ENCODE measurements at regions not wholly inside any gene's neighbourhood (a gene's known extent, or its start where the extent isn't known, plus 50 kb on each side); places are given as distances from the start of the nearest gene placed in this dataset.

GRCh38 chr22:22776121-22776520 lies 111.5 kb upstream of the IGLL5 start:
- Histone ChIP-seq H3K9me3 (ENCODE audit: severe bottlenecking) (no peaks in the 10 kb centered on the region), H3K27ac (no peak overlapping the region), H3K27me3 (ENCODE audit: insufficient read depth, low read depth, severe bottlenecking) (no peaks in the 10 kb centered on the region), H3K36me3 (no peaks in the 10 kb centered on the region), H3K4me3 (ENCODE audit: low read depth, low read length) (no peak overlapping the region)
- TF ChIP-seq, protein P1, sequence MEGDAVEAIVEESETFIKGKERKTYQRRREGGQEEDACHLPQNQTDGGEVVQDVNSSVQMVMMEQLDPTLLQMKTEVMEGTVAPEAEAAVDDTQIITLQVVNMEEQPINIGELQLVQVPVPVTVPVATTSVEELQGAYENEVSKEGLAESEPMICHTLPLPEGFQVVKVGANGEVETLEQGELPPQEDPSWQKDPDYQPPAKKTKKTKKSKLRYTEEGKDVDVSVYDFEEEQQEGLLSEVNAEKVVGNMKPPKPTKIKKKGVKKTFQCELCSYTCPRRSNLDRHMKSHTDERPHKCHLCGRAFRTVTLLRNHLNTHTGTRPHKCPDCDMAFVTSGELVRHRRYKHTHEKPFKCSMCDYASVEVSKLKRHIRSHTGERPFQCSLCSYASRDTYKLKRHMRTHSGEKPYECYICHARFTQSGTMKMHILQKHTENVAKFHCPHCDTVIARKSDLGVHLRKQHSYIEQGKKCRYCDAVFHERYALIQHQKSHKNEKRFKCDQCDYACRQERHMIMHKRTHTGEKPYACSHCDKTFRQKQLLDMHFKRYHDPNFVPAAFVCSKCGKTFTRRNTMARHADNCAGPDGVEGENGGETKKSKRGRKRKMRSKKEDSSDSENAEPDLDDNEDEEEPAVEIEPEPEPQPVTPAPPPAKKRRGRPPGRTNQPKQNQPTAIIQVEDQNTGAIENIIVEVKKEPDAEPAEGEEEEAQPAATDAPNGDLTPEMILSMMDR (IDR thresholded peaks at IDR 0.05; ENCODE audit: low read depth, low read length), result no peak
- DNase-seq, result no peak

GRCh38 chr22:22779213-22779612 lies 108.4 kb upstream of the IGLL5 start:
- Histone ChIP-seq H3K27me3 (ENCODE audit: insufficient read depth, low read depth, severe bottlenecking) (no peaks in the 10 kb centered on the region), H3K9me3 (ENCODE audit: severe bottlenecking) (no peaks in the 10 kb centered on the region)
- TF ChIP-seq, protein P1 (IDR thresholded peaks at IDR 0.05; ENCODE audit: low read depth, low read length), result no peak

GRCh38 chr22:22783575-22783974 lies 104.0 kb upstream of the IGLL5 start:
- no peaks in the 10 kb centered on the region for H3K9me3 ChIP-seq (ENCODE audit: severe bottlenecking)
- TF ChIP-seq, protein P1 (IDR thresholded peaks at IDR 0.05; ENCODE audit: low read depth, low read length), result no peak
- no peaks in the 10 kb centered on the region for H3K36me3 ChIP-seq
- no peaks in the 10 kb centered on the region for H3K27me3 ChIP-seq (ENCODE audit: insufficient read depth, low read depth, severe bottlenecking)
- DNase-seq, result no peak
- no peak overlapping the region for H3K27ac ChIP-seq
- no peak overlapping the region for H3K4me3 ChIP-seq (ENCODE audit: low read depth, low read length)

More at GRCh38 chr22:22779213-22779612, 108.4 kb upstream of the IGLL5 start:
- Histone ChIP-seq H3K36me3 (no peaks in the 10 kb centered on the region), H3K4me3 (ENCODE audit: low read depth, low read length) (no peak overlapping the region), H3K27ac (no peak overlapping the region)
- DNase-seq, result no peak

DNA sequence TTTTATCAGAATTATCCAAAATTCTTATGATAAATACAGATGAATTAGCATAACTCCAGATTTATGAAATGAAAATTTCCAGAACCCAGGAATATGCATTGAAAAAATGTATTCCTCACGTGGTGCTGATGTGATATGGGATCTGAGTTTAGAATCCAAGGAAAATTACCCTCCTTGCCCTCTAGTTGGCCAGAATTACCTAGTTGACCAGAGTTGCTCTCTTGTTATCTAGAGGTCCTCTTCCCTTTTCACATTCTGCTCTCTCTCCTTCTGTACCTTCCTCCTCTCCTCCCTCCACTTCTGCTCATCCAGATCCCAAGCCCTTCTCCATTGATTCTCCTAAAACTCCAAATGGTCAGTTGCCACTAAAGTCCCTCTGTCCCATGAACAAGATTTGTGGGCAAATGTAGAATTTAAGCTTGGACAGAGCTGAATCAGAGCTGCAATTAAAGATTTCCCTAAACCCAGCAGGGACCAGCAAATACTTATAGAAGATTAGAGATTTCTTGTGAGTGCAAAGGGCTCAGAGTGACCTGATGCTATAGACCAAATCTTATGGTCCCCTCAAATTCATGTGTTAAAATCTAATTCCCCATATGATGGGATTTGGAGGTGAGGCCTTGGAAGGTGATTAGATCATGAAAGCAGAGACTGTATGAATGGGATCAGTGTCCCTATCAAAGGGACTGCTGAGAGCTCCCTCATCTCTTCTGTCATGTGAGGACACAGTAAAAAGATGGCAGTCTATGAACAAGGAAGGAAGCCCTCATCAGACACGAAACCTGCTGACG lies 103.2 kb upstream of the IGLL5 start:
- no peaks in the 10 kb centered on the region for H3K36me3 ChIP-seq
- no peak overlapping the region for H3K27ac ChIP-seq
- TF ChIP-seq, protein P1 (IDR thresholded peaks at IDR 0.05; ENCODE audit: low read depth, low read length), result no peak
- no peaks in the 10 kb centered on the region for H3K27me3 ChIP-seq (ENCODE audit: insufficient read depth, low read depth, severe bottlenecking)
- H3K4me3 ChIP-seq (ENCODE audit: low read depth, low read length), result no peak overlapping the region
- H3K9me3 ChIP-seq (ENCODE audit: severe bottlenecking), result no peaks in the 10 kb centered on the region
- no peak for DNase-seq

DNA sequence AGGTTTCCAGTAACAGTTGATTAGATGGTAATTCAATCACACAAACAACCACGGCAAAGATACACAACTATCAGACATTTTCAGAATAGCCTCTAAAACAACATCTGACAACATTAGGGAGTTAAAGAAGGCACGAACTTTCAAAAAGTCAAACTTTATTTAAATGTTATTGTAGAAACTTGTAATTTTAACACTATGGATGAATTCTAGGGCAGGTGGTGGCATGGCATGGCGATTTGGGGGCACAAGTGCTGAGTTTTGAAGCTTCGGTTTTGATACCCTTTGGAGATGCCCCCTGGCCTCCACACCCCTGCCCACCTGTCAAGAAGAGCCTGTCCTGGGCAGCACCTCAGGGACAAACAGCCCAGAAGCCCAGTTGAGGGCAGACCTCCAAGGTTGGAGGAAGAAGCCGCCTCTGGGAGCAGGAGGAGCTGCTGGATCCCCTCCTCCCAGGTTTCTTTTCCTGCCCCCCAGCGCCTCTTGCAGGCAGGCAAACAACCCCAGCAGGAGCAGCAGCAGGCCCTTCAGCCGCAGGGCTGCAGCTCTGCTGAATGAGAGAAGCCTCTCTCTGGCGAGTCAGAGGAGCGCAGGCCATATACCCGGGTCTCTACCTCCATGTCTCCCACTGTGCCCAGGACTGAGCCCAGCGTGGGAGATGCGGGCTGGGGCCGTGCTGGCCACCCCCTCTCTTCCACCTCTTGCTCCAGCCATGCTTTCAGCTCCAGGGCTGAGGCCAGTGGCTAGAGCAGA lies 102.1 kb upstream of the IGLL5 start:
- Histone ChIP-seq H3K36me3 (no peaks in the 10 kb centered on the region), H3K4me3 (ENCODE audit: low read depth, low read length) (no peak overlapping the region), H3K27me3 (ENCODE audit: insufficient read depth, low read depth, severe bottlenecking) (no peaks in the 10 kb centered on the region), H3K27ac (no peak overlapping the region), H3K9me3 (ENCODE audit: severe bottlenecking) (no peaks in the 10 kb centered on the region)
- TF ChIP-seq, protein P1 (IDR thresholded peaks at IDR 0.05; ENCODE audit: low read depth, low read length), result no peak
- DNase-seq, result no peak
